Body of pancreas (tissue), 4 donors: ENCODE measurements at regions not wholly inside any gene's neighbourhood (a gene's known extent, or its start where the extent isn't known, plus 50 kb on each side); places are given as distances from the start of the nearest gene placed in this dataset.

ENCODE experiments used
- CTCF ChIP-seq, 7 experiments: fragments of 450-650 bp in 4 of 7; fragments of 200-600 bp in 3 of 7; sonication (generic) in 3 of 7; IDR thresholded peaks; one replicate each; pipeline ENCODE4 v1.5.1; 2016 to 2019; ENCODE audit warnings: antibody characterized with exemption in 7 of 7
- POLR2A ChIP-seq, 3 donors: fragments of 450-650 bp; IDR thresholded peaks; one replicate each; pipeline ENCODE4 v1.6.1; 2016; ENCODE audit warnings: antibody characterized with exemption in 3 of 3, mild to moderate bottlenecking in 2 of 3

GRCh38 chr7:155401231-155401630 lies 56.7 kb upstream of the EN2 start:
- TF ChIP-seq POLR2A (IDR thresholded peaks at IDR 0.05) (no peak), CTCF (IDR thresholded peaks at IDR 0.05) (no peak)
